ENCODE measurements at regions not wholly inside any gene's neighbourhood (a gene's known extent, or its start where the extent isn't known, plus 50 kb on each side); places are given as distances from the start of the nearest gene placed in this dataset.
"Not testable (repeated sequence)": the region's sequence is repeated elsewhere in the genome, so short reads cannot be mapped to it uniquely, and the experiment has no call there.

- ATAC-seq (peak; percentile 68; the same call in 2 of the 3 replicates), DNase-seq (ENCODE audit: extremely low read depth in 1 of 4, low spot score in 3 of 4) (peak in 3 of 4 experiments; percentile 18 to 57 (median 52))
- POLR2A ChIA-PET; BruUV-seq (replicated peaks); H3K9me3 ChIP-seq (replicated peaks; ENCODE audit: control insufficient read depth, insufficient read depth, low read depth, low read length); H3K79me2 ChIP-seq (ENCODE audit: control insufficient read depth, insufficient read depth, low read length); H2AFZ ChIP-seq (ENCODE audit: low read depth, low read length); H4K20me1 ChIP-seq (replicated peaks; ENCODE audit: control insufficient read depth, insufficient read depth, low read length); H3K27me3 ChIP-seq (ENCODE audit: control insufficient read depth in 2 of 2, insufficient read depth in 2 of 2, low read length in 2 of 2); H3K27ac ChIP-seq (ENCODE audit: extremely low read depth, low read depth, low read length); H3K36me3 ChIP-seq (ENCODE audit: control insufficient read depth, insufficient read depth, low read length); H3K9me1 ChIP-seq (ENCODE audit: control insufficient read depth, insufficient read depth, low read length); H3K4me2 ChIP-seq (ENCODE audit: insufficient read depth, low read length); H3K9ac ChIP-seq (ENCODE audit: insufficient read depth in 1 of 2, low read depth in 2 of 2, low read length in 2 of 2); H3K4me3 ChIP-seq; H3K4me1 ChIP-seq (replicated peaks in 1 of 2; ENCODE audit: control insufficient read depth in 2 of 2, insufficient read depth in 2 of 2, low read length in 2 of 2); FAIRE-seq: not testable (repeated sequence)
- TF ChIP-seq CHD2 (IDR thresholded peaks at IDR 0.05; ENCODE audit: low read depth, low read length) (peak; percentile 63; the same call in 1 of the 2 replicates), MAZ (CRISPR knock-in tag; conservative IDR thresholded peaks at IDR 0.05 in 1 of 2, IDR thresholded peaks at IDR 0.05 in 1 of 2) (0 out of 4 replicates have a peak, but pooled peaks of 1 of the 2 experiments have one; percentile 36), RAD21 (CRISPR knock-in tag; conservative IDR thresholded peaks at IDR 0.05 in 1 of 2, IDR thresholded peaks at IDR 0.05 in 1 of 2) (peak; percentile 30 to 81), CC2D1A (IDR thresholded peaks at IDR 0.05) (0 out of 2 replicates have a peak, but pooled peaks have one; percentile 34), SMC3 (conservative IDR thresholded peaks at IDR 0.05; ENCODE audit: insufficient read depth, low read depth, low read length) (peak; percentile 74)
- TF ChIP-seq, protein P1, sequence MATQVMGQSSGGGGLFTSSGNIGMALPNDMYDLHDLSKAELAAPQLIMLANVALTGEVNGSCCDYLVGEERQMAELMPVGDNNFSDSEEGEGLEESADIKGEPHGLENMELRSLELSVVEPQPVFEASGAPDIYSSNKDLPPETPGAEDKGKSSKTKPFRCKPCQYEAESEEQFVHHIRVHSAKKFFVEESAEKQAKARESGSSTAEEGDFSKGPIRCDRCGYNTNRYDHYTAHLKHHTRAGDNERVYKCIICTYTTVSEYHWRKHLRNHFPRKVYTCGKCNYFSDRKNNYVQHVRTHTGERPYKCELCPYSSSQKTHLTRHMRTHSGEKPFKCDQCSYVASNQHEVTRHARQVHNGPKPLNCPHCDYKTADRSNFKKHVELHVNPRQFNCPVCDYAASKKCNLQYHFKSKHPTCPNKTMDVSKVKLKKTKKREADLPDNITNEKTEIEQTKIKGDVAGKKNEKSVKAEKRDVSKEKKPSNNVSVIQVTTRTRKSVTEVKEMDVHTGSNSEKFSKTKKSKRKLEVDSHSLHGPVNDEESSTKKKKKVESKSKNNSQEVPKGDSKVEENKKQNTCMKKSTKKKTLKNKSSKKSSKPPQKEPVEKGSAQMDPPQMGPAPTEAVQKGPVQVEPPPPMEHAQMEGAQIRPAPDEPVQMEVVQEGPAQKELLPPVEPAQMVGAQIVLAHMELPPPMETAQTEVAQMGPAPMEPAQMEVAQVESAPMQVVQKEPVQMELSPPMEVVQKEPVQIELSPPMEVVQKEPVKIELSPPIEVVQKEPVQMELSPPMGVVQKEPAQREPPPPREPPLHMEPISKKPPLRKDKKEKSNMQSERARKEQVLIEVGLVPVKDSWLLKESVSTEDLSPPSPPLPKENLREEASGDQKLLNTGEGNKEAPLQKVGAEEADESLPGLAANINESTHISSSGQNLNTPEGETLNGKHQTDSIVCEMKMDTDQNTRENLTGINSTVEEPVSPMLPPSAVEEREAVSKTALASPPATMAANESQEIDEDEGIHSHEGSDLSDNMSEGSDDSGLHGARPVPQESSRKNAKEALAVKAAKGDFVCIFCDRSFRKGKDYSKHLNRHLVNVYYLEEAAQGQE (IDR thresholded peaks at IDR 0.05; ENCODE audit: borderline replicate concordance), result peak; percentile 74
- TF ChIP-seq, protein P1 (CRISPR knock-in tag; IDR thresholded peaks at IDR 0.05; ENCODE audit: low read depth), result not testable (repeated sequence)
- TF ChIP-seq, protein P2, sequence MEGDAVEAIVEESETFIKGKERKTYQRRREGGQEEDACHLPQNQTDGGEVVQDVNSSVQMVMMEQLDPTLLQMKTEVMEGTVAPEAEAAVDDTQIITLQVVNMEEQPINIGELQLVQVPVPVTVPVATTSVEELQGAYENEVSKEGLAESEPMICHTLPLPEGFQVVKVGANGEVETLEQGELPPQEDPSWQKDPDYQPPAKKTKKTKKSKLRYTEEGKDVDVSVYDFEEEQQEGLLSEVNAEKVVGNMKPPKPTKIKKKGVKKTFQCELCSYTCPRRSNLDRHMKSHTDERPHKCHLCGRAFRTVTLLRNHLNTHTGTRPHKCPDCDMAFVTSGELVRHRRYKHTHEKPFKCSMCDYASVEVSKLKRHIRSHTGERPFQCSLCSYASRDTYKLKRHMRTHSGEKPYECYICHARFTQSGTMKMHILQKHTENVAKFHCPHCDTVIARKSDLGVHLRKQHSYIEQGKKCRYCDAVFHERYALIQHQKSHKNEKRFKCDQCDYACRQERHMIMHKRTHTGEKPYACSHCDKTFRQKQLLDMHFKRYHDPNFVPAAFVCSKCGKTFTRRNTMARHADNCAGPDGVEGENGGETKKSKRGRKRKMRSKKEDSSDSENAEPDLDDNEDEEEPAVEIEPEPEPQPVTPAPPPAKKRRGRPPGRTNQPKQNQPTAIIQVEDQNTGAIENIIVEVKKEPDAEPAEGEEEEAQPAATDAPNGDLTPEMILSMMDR (IDR thresholded peaks at IDR 0.05 in 2 of 3, conservative IDR thresholded peaks at IDR 0.05 in 1 of 3; ENCODE audit: insufficient read depth in 2 of 3, low read depth in 1 of 3, low read length in 3 of 3), result peak; percentile 65 to 74 (median 65); a peak in 5 of 6 replicates
- in situ Hi-C loops (cut with MboI), result loop anchor here (10.0 to 25.0 kb wide), 3 partner anchors 520 to 1497 kb away; partner anchors contain the start of gene DEFB115
- WGBS (ENCODE audit: insufficient coverage, low coverage, missing lambda C conversion rate), result 26% methylated on average over 19 of the region's 25 CpGs
- CTCF ChIA-PET (ENCODE audit: low intra/inter-chr PET ratio), result interaction anchor here (0.8 kb wide), 1 partner anchor 583 kb away, joined by 3 read pairs; no protein-coding TSS in a partner anchor
- intact Hi-C loops (cut with micrococcal nuclease), result loop anchor here (2.0 to 10.0 kb wide), 3 partner anchors 584 to 1547 kb away; no protein-coding TSS in a partner anchor
These were observed 1492.4 kb upstream of the DEFB115 start for GRCh38 chr20:29764922-29765610.
